Gastroesophageal sphincter (tissue), 4 donors: ENCODE measurements at regions not wholly inside any gene's neighbourhood (a gene's known extent, or its start where the extent isn't known, plus 50 kb on each side); places are given as distances from the start of the nearest gene placed in this dataset.
"Not testable (repeated sequence)": the region's sequence is repeated elsewhere in the genome, so short reads cannot be mapped to it uniquely, and the experiment has no call there.

ENCODE experiments used
- ATAC-seq: fragments of 150-250 bp; one replicate; pipeline ENCODE4 v1.9.1; 2016; ENCODE audit warnings: mild to moderate bottlenecking, moderate library complexity
- H3K27ac ChIP-seq, 4 donors: fragments of 200-600 bp; sonication (generic) in 3 of 4; 1 replicate in 3 of 4; 2 replicates in 1 of 4; pipeline ENCODE4 v1.5.1; 2016 to 2019
- H3K27me3 ChIP-seq: fragments of 200-600 bp; sonication (generic); one replicate; pipeline ENCODE4 v1.5.1; 2019
- H3K36me3 ChIP-seq, 2 donors: fragments of 200-600 bp; sonication (generic); one replicate each; pipeline ENCODE4 v1.5.1; 2019; ENCODE audit warnings: control low read depth in 1 of 2
- H3K4me1 ChIP-seq, 3 donors: fragments of 200-600 bp; sonication (generic); 1 replicate in 2 of 3; 2 replicates in 1 of 3; pipeline ENCODE4 v1.5.1; 2016 to 2019; ENCODE audit warnings: control low read depth in 2 of 3
- H3K4me3 ChIP-seq, 2 donors: fragments of 200-600 bp; sonication (generic); one replicate each; pipeline ENCODE4 v1.5.1; 2019; ENCODE audit warnings: mild to moderate bottlenecking in 1 of 2, moderate library complexity in 1 of 2
- H3K9me3 ChIP-seq, 3 donors: fragments of 200-600 bp; sonication (generic); one replicate each; pipeline ENCODE4 v1.5.1; 2017 to 2019; ENCODE audit warnings: control low read depth in 2 of 3
- CTCF ChIP-seq, 4 experiments: fragments of 200-600 bp in 2 of 4; fragments of 450-650 bp in 2 of 4; sonication (generic) in 1 of 4; IDR thresholded peaks; one replicate each; pipeline ENCODE4 v1.5.1; 2017 to 2019; ENCODE audit warnings: antibody characterized with exemption in 4 of 4, mild to moderate bottlenecking in 2 of 4, moderate library complexity in 2 of 4
- EP300 ChIP-seq: sonication (generic); formaldehyde crosslinking; IDR thresholded peaks from one replicate; pipeline ENCODE4 v1.6.1; 2017; ENCODE audit warnings: antibody characterized with exemption, mild to moderate bottlenecking
- POLR2A ChIP-seq, 2 donors: fragments of 450-650 bp; IDR thresholded peaks; one replicate each; pipeline ENCODE4 v1.6.1; 2017; ENCODE audit warnings: antibody characterized with exemption in 2 of 2, mild to moderate bottlenecking in 2 of 2, moderate library complexity in 1 of 2
- POLR2AphosphoS5 ChIP-seq: sonication (generic); formaldehyde crosslinking; IDR thresholded peaks from one replicate; pipeline ENCODE4 v1.6.1; 2017; ENCODE audit warnings: antibody characterized with exemption
- WGBS, 2 donors: methylation state at CpG; one replicate each; pipeline ENCODE4 v1.1.5; 2018; ENCODE audit warnings: low coverage in 1 of 2; 5-methylcytosine and 5-hydroxymethylcytosine counted together

- H3K27ac ChIP-seq: no peak overlapping the region
- ATAC-seq: no peak
- no peaks in the 10 kb centered on the region for H3K9me3 ChIP-seq
- H3K4me1 ChIP-seq: no peaks in the 10 kb centered on the region
- 72 to 74% methylated on average over 4 to 6 of the region's 7 CpGs for WGBS, 2 donors
- peaks cover 5% of the 10 kb centered on the region for H3K27me3 ChIP-seq
- no peak for TF ChIP-seq CTCF (IDR thresholded peaks at IDR 0.05)
- TF ChIP-seq EP300: no peak
- TF ChIP-seq POLR2AphosphoS5: no peak
- TF ChIP-seq POLR2A (IDR thresholded peaks at IDR 0.05): no peak
- H3K36me3 ChIP-seq: no peaks in the 10 kb centered on the region
- H3K4me3 ChIP-seq: no peak overlapping the region
Observed at GRCh38 chr3:139136469-139137202, 91.9 kb upstream of the PRR23C start.

GRCh38 chr3:139140553-139140952 lies 95.9 kb upstream of the PRR23C start:
- ATAC-seq: no peak
- Histone ChIP-seq H3K4me1 (no peaks in the 10 kb centered on the region), H3K9me3 (peaks cover 0 to 4% (median 0%) of the 10 kb centered on the region in 3 donors), H3K27me3 (peaks cover 5% of the 10 kb centered on the region), H3K36me3 (no peaks in the 10 kb centered on the region), H3K27ac (no peak overlapping the region), H3K4me3 (no peak overlapping the region)
- no peak for TF ChIP-seq EP300
- TF ChIP-seq CTCF (IDR thresholded peaks at IDR 0.05): no peak
- no peak for TF ChIP-seq POLR2AphosphoS5
- no peak for TF ChIP-seq POLR2A (IDR thresholded peaks at IDR 0.05)

- H3K27me3 ChIP-seq, H3K36me3 ChIP-seq, H3K9me3 ChIP-seq, H3K27ac ChIP-seq, H3K4me1 ChIP-seq, H3K4me3 ChIP-seq, ATAC-seq: not testable (repeated sequence)
- WGBS, 2 donors: 53 to 81% methylated on average over 2 of the region's 4 CpGs
Observed at GRCh38 chr3:139145980-139146379, 101.3 kb upstream of the PRR23C start.

GRCh38 chr3:139151530-139151929 lies 106.8 kb upstream of the PRR23C start:
- H3K9me3 ChIP-seq: peaks cover 0 to 13% (median 0%) of the 10 kb centered on the region in 3 donors
- no peaks in the 10 kb centered on the region for H3K4me1 ChIP-seq
- H3K27me3 ChIP-seq: no peaks in the 10 kb centered on the region
- 75 to 80% methylated on average over 1 of the region's 1 CpG for WGBS, 2 donors
- no peak overlapping the region for H3K27ac ChIP-seq
- H3K4me3 ChIP-seq: no peak overlapping the region
- no peaks in the 10 kb centered on the region for H3K36me3 ChIP-seq
- TF ChIP-seq POLR2AphosphoS5 (no peak), CTCF (IDR thresholded peaks at IDR 0.05) (no peak), EP300 (no peak), POLR2A (IDR thresholded peaks at IDR 0.05) (no peak)
- ATAC-seq: no peak

GRCh38 chr3:139153434-139153833 lies 108.7 kb upstream of the PRR23C start:
- not testable (repeated sequence) for H3K27me3 ChIP-seq, H3K4me3 ChIP-seq, H3K4me1 ChIP-seq, H3K27ac ChIP-seq, H3K36me3 ChIP-seq, ATAC-seq
- H3K9me3 ChIP-seq: peaks cover 0 to 13% (median 0%) of the 10 kb centered on the region in 3 donors

- H3K27me3 ChIP-seq: no peaks in the 10 kb centered on the region
- H3K36me3 ChIP-seq: no peaks in the 10 kb centered on the region
- no peaks in the 10 kb centered on the region for H3K4me1 ChIP-seq
- ATAC-seq: no peak
- 70 to 84% methylated on average over 5 to 7 of the region's 10 CpGs for WGBS, 2 donors
- no peak overlapping the region for H3K4me3 ChIP-seq
- H3K9me3 ChIP-seq: no peaks in the 10 kb centered on the region
- H3K27ac ChIP-seq: no peak overlapping the region
- no peak for TF ChIP-seq POLR2AphosphoS5
- no peak for TF ChIP-seq EP300
- TF ChIP-seq POLR2A (IDR thresholded peaks at IDR 0.05): no peak
Observed at GRCh38 chr3:139157161-139157932, 112.7 kb upstream of the PRR23C start.
